HG03457 (cell line): ENCODE measurements at regions not wholly inside any gene's neighbourhood (a gene's known extent, or its start where the extent isn't known, plus 50 kb on each side); places are given as distances from the start of the nearest gene placed in this dataset.

Experiments
- ATAC-seq: cut with Tn5 transposase; IDR thresholded peaks from one replicate; pipeline ENCODE4 v1.9.1; 2021; ENCODE audit warnings: moderate number of reproducible peaks; ENCODE audit not compliant: unreplicated experiment

GRCh38 chr11:15483205-15483604, 368.5 kb downstream of the INSC start:
- no peak for ATAC-seq

GRCh38 chr11:15484398-15484797, 369.7 kb downstream of the INSC start:
- no peak for ATAC-seq

GRCh38 chr11:15485432-15485831, 370.7 kb downstream of the INSC start:
- no peak for ATAC-seq

- ATAC-seq: no peak
These were observed 374.6 kb downstream of the INSC start for GRCh38 chr11:15489281-15489680.

GRCh38 chr11:15490535-15490934, 375.8 kb downstream of the INSC start:
- ATAC-seq: no peak

GRCh38 chr11:15493066-15493465, 378.3 kb downstream of the INSC start:
- ATAC-seq: no peak

GRCh38 chr11:15493921-15494620, 379.3 kb downstream of the INSC start:
- ATAC-seq: no peak

- no peak for ATAC-seq
These were observed 380.0 kb downstream of the INSC start for GRCh38 chr11:15494740-15495139.

- ATAC-seq: no peak
These were observed 380.7 kb downstream of the INSC start for GRCh38 chr11:15495462-15495861.

- no peak for ATAC-seq
These were observed 382.6 kb downstream of the INSC start for GRCh38 chr11:15497366-15497765.

GRCh38 chr11:15499674-15500073, 385.0 kb downstream of the INSC start:
- no peak for ATAC-seq

GRCh38 chr11:15500643-15501042, 385.9 kb downstream of the INSC start:
- ATAC-seq: no peak

GRCh38 chr11:15501566-15501965, 386.8 kb downstream of the INSC start:
- ATAC-seq: no peak

- no peak for ATAC-seq
These were observed 390.4 kb downstream of the INSC start for GRCh38 chr11:15505155-15505554.

GRCh38 chr11:15507592-15507991, 392.9 kb downstream of the INSC start:
- no peak for ATAC-seq

- ATAC-seq: no peak
These were observed 394.4 kb downstream of the INSC start for GRCh38 chr11:15509082-15509481.

- ATAC-seq: no peak
These were observed 404.5 kb downstream of the INSC start for GRCh38 chr11:15519124-15519791.

- no peak for ATAC-seq
These were observed 405.2 kb downstream of the INSC start for GRCh38 chr11:15519911-15520310.

- ATAC-seq: no peak
These were observed 408.8 kb downstream of the INSC start for GRCh38 chr11:15523543-15523942.

GRCh38 chr11:15525582-15525981, 410.9 kb downstream of the INSC start:
- ATAC-seq: no peak

GRCh38 chr11:15526032-15526431, 411.3 kb downstream of the INSC start:
- ATAC-seq: no peak

- no peak for ATAC-seq
These were observed 412.2 kb downstream of the INSC start for GRCh38 chr11:15526859-15527450.
